Liver (tissue), 3 donors: ENCODE measurements at regions not wholly inside any gene's neighbourhood (a gene's known extent, or its start where the extent isn't known, plus 50 kb on each side); places are given as distances from the start of the nearest gene placed in this dataset.

Experiments
- EGR1 ChIP-seq, 2 donors: IDR thresholded peaks; 2 replicates each; pipeline ENCODE4 v1.6.1; 2016 to 2018; ENCODE audit warnings: antibody characterized with exemption in 2 of 2, low read depth in 2 of 2
- FOXA1 ChIP-seq: IDR thresholded peaks from 2 replicates; pipeline ENCODE4 v1.6.1; 2016; ENCODE audit warnings: antibody characterized with exemption
- HNF4A ChIP-seq, 2 donors: conservative IDR thresholded peaks; 2 replicates each; pipeline ENCODE4 v1.6.1; 2016; ENCODE audit warnings: antibody characterized with exemption in 2 of 2, mild to moderate bottlenecking in 2 of 2
- JUND ChIP-seq, 2 donors: IDR thresholded peaks; 2 replicates each; pipeline ENCODE4 v1.6.1; 2016; ENCODE audit warnings: antibody characterized with exemption in 2 of 2
- MAX ChIP-seq: IDR thresholded peaks from 2 replicates; pipeline ENCODE4 v1.6.1; 2016; ENCODE audit warnings: antibody characterized with exemption
- RAD21 ChIP-seq, 2 donors: IDR thresholded peaks; 2 replicates each; pipeline ENCODE4 v1.6.1; 2016; ENCODE audit warnings: antibody characterized with exemption in 2 of 2, mild to moderate bottlenecking in 2 of 2
- REST ChIP-seq: IDR thresholded peaks from 2 replicates; pipeline ENCODE4 v1.6.1; 2016; ENCODE audit warnings: antibody characterized with exemption, mild to moderate bottlenecking
- YY1 ChIP-seq: IDR thresholded peaks from 2 replicates; pipeline ENCODE4 v1.6.1; 2016; ENCODE audit warnings: antibody characterized with exemption, mild to moderate bottlenecking
- ZBTB33 ChIP-seq: IDR thresholded peaks from 2 replicates; pipeline ENCODE4 v1.6.1; 2016; ENCODE audit warnings: antibody characterized with exemption
- TF ChIP-seq, protein P1 (sequence below): fragments of 150-350 bp; IDR thresholded peaks from 2 replicates; pipeline ENCODE4 v1.5.1; 2017; ENCODE audit warnings: improper control_type of control experiment, low read depth, low read length; ENCODE audit not compliant: missing input control
- donor health status: healthy.
- donor health status: healthy.

DNA sequence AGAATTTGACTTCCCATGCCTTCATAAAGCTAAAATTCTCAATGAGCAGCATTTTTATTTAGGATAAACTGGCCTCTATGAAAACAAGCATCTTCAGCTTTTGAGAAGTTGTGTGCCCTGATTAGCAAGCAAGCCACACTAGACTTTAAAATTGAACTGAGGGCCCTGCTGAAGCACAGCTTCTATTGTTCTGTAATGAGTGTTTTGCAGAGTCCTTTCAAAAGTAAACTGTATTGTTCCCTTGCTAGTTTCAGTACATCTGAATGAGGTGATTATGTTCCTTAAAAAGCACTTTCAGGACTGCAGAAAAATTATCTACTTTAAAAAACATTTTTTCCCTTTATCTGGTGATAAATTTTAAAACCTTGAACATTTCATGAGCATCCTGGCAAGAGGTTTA, 113.3 kb upstream of the PRPS1L1 start:
- TF ChIP-seq, protein P1, sequence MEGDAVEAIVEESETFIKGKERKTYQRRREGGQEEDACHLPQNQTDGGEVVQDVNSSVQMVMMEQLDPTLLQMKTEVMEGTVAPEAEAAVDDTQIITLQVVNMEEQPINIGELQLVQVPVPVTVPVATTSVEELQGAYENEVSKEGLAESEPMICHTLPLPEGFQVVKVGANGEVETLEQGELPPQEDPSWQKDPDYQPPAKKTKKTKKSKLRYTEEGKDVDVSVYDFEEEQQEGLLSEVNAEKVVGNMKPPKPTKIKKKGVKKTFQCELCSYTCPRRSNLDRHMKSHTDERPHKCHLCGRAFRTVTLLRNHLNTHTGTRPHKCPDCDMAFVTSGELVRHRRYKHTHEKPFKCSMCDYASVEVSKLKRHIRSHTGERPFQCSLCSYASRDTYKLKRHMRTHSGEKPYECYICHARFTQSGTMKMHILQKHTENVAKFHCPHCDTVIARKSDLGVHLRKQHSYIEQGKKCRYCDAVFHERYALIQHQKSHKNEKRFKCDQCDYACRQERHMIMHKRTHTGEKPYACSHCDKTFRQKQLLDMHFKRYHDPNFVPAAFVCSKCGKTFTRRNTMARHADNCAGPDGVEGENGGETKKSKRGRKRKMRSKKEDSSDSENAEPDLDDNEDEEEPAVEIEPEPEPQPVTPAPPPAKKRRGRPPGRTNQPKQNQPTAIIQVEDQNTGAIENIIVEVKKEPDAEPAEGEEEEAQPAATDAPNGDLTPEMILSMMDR, result no peak
- TF ChIP-seq YY1 (no peak), ZBTB33 (no peak), JUND (IDR thresholded peaks at IDR 0.05) (no peak), REST (no peak), MAX (no peak), RAD21 (IDR thresholded peaks at IDR 0.05) (no peak), FOXA1 (no peak), HNF4A (conservative IDR thresholded peaks at IDR 0.05) (no peak), EGR1 (IDR thresholded peaks at IDR 0.05; ENCODE audit: low read depth in 2 of 2) (no peak)
